Esophagus muscularis mucosa (tissue), 4 donors: ENCODE measurements at regions not wholly inside any gene's neighbourhood (a gene's known extent, or its start where the extent isn't known, plus 50 kb on each side); places are given as distances from the start of the nearest gene placed in this dataset.

Experiments
- DNase-seq: peaks from one replicate; pipeline ENCODE4 v3.0.0-alpha.2; 2017; ENCODE audit errors: extremely low spot score
- H3K27ac ChIP-seq, 4 donors: fragments of 200-600 bp; sonication (generic); replicated peaks in 1 of 4; 1 replicate in 3 of 4; 2 replicates in 1 of 4; pipeline ENCODE4 v1.5.1; 2016 to 2019; ENCODE audit warnings: mild to moderate bottlenecking in 1 of 4
- H3K27me3 ChIP-seq, 4 donors: fragments of 200-600 bp; sonication (generic); one replicate each; pipeline versions ENCODE4 v1.5.1 to v1.6.0; 2016 to 2019
- H3K36me3 ChIP-seq, 4 donors: fragments of 200-600 bp; sonication (generic); one replicate each; pipeline ENCODE4 v1.5.1; 2016 to 2019
- H3K4me1 ChIP-seq, 4 donors: fragments of 200-600 bp; sonication (generic); one replicate each; pipeline ENCODE4 v1.5.1; 2016 to 2019
- H3K4me3 ChIP-seq, 4 donors: fragments of 200-600 bp; sonication (generic); 1 replicate in 2 of 4; 2 replicates in 2 of 4; pipeline ENCODE4 v1.5.1; 2016 to 2019; ENCODE audit warnings: mild to moderate bottlenecking in 4 of 4, moderate library complexity in 1 of 4
- H3K9me3 ChIP-seq, 4 donors: fragments of 200-600 bp; sonication (generic); 1 replicate in 3 of 4; 2 replicates in 1 of 4; pipeline ENCODE4 v1.5.1; 2016 to 2019
- CTCF ChIP-seq, 3 experiments: fragments of 200-600 bp in 2 of 3; fragments of 450-650 bp in 1 of 3; sonication (generic) in 2 of 3; IDR thresholded peaks; one replicate each; pipeline ENCODE4 v1.5.1; 2017 to 2019; ENCODE audit warnings: antibody characterized with exemption in 3 of 3, mild to moderate bottlenecking in 2 of 3, moderate library complexity in 1 of 3
- EP300 ChIP-seq: sonication (generic); formaldehyde crosslinking; IDR thresholded peaks from one replicate; pipeline ENCODE4 v1.6.1; 2017; ENCODE audit warnings: antibody characterized with exemption
- POLR2A ChIP-seq: fragments of 450-650 bp; IDR thresholded peaks from one replicate; pipeline ENCODE4 v1.6.1; 2017; ENCODE audit warnings: antibody characterized with exemption, moderate library complexity, mild to moderate bottlenecking, low read depth
- POLR2AphosphoS5 ChIP-seq, 2 donors: sonication (generic); formaldehyde crosslinking; IDR thresholded peaks; one replicate each; pipeline ENCODE4 v1.6.1; 2017; ENCODE audit warnings: antibody characterized with exemption in 2 of 2
- WGBS: methylation state at CpG from one replicate; pipeline ENCODE4 v1.1.5; 2018; 5-methylcytosine and 5-hydroxymethylcytosine counted together
- intact Hi-C: fragments of 100-400 bp; cut with DNase I; formaldehyde crosslinking; loops from one replicate; pipeline ENCODE4 v1.15.1; 2023

- DNase-seq, result no peak
- Histone ChIP-seq H3K36me3 (no peaks in the 10 kb centered on the region), H3K4me1 (no peaks in the 10 kb centered on the region), H3K4me3 (no peak overlapping the region), H3K27me3 (peaks cover 0 to 20% (median 0%) of the 10 kb centered on the region in 4 donors), H3K27ac (no peak overlapping the region), H3K9me3 (no peaks in the 10 kb centered on the region)
- no peak for TF ChIP-seq CTCF (IDR thresholded peaks at IDR 0.05)
- TF ChIP-seq POLR2A, result no peak
- no peak for TF ChIP-seq POLR2AphosphoS5 (IDR thresholded peaks at IDR 0.05)
- no peak for TF ChIP-seq EP300
- intact Hi-C loops, result no loop called here
- 60% methylated on average over 5 of the region's 6 CpGs for WGBS
These were observed 73.5 kb upstream of the CDH4 start for GRCh38 chr20:61178551-61179071.

GRCh38 chr20:61184194-61184593, 67.9 kb upstream of the CDH4 start:
- TF ChIP-seq EP300 (no peak), POLR2A (no peak), CTCF (IDR thresholded peaks at IDR 0.05) (no peak), POLR2AphosphoS5 (IDR thresholded peaks at IDR 0.05) (no peak)
- Histone ChIP-seq H3K27me3 (peaks cover 0 to 26% (median 0%) of the 10 kb centered on the region in 4 donors), H3K4me3 (no peak overlapping the region), H3K36me3 (no peaks in the 10 kb centered on the region), H3K27ac (no peak overlapping the region), H3K9me3 (no peaks in the 10 kb centered on the region), H3K4me1 (peaks cover 0 to 6% (median 0%) of the 10 kb centered on the region in 4 donors)
- intact Hi-C loops, result no loop called here
- no peak for DNase-seq
- WGBS, result 78% methylated on average over 9 of the region's 9 CpGs

- peaks cover 0 to 33% (median 0%) of the 10 kb centered on the region in 4 donors for H3K27me3 ChIP-seq
These were observed 66.9 kb upstream of the CDH4 start for GRCh38 chr20:61185181-61185580.

GRCh38 chr20:61185841-61186601, 66.0 kb upstream of the CDH4 start:
- 38% methylated on average over 12 of the region's 12 CpGs for WGBS
- no peaks in the 10 kb centered on the region for H3K36me3 ChIP-seq
- intact Hi-C loops, result no loop called here
- peaks cover 0 to 6% (median 0%) of the 10 kb centered on the region in 4 donors for H3K4me1 ChIP-seq
- H3K27me3 ChIP-seq, result peaks cover 0 to 39% (median 0%) of the 10 kb centered on the region in 4 donors
- H3K4me3 ChIP-seq, result no peak overlapping the region
- DNase-seq, result no peak
- H3K9me3 ChIP-seq, result no peaks in the 10 kb centered on the region
- H3K27ac ChIP-seq, result no peak overlapping the region
- TF ChIP-seq CTCF (IDR thresholded peaks at IDR 0.05) (no peak), EP300 (no peak), POLR2AphosphoS5 (IDR thresholded peaks at IDR 0.05) (no peak), POLR2A (no peak)

More at GRCh38 chr20:61185181-61185580, 66.9 kb upstream of the CDH4 start:
- no peaks in the 10 kb centered on the region for H3K9me3 ChIP-seq
- TF ChIP-seq CTCF (IDR thresholded peaks at IDR 0.05), result no peak
- no peak for TF ChIP-seq EP300
- no peak for TF ChIP-seq POLR2A
- no peak for TF ChIP-seq POLR2AphosphoS5 (IDR thresholded peaks at IDR 0.05)
- no peak overlapping the region for H3K4me3 ChIP-seq
- H3K27ac ChIP-seq, result no peak overlapping the region
- DNase-seq, result no peak
- no peaks in the 10 kb centered on the region for H3K36me3 ChIP-seq
- H3K4me1 ChIP-seq, result peaks cover 0 to 6% (median 0%) of the 10 kb centered on the region in 4 donors
- intact Hi-C loops, result no loop called here
- WGBS, result 85% methylated on average over 7 of the region's 7 CpGs
